Sigmoid colon (tissue), 6 donors: ENCODE measurements at regions not wholly inside any gene's neighbourhood (a gene's known extent, or its start where the extent isn't known, plus 50 kb on each side); places are given as distances from the start of the nearest gene placed in this dataset.

Experiments
- DNase-seq: peaks from one replicate; pipeline ENCODE4 v3.0.0-alpha.2; 2019
- H3K27ac ChIP-seq, 4 donors: fragments of 200-600 bp; sonication (generic); one replicate each; pipeline ENCODE4 v1.5.1; 2016 to 2019; ENCODE audit warnings: mild to moderate bottlenecking in 1 of 4
- H3K27me3 ChIP-seq, 3 donors: fragments of 200-600 bp; sonication (generic); one replicate each; pipeline ENCODE4 v1.5.1; 2019; ENCODE audit warnings: mild to moderate bottlenecking in 1 of 3
- H3K36me3 ChIP-seq, 4 donors: fragments of 200-600 bp; sonication (generic); one replicate each; pipeline ENCODE4 v1.5.1; 2016 to 2019
- H3K4me1 ChIP-seq, 4 donors: fragments of 200-600 bp; sonication (generic); one replicate each; pipeline ENCODE4 v1.5.1; 2017 to 2019
- H3K4me3 ChIP-seq, 4 donors: fragments of 200-600 bp; sonication (generic); one replicate each; pipeline ENCODE4 v1.5.1; 2017 to 2019; ENCODE audit warnings: mild to moderate bottlenecking in 2 of 4, moderate library complexity in 1 of 4
- H3K9me3 ChIP-seq, 4 donors: fragments of 200-600 bp in 3 of 4; sonication (generic) in 3 of 4; one replicate each; pipeline versions ENCODE4 v1.5.1 to v1.6.1; 2013 to 2019
- CTCF ChIP-seq, 4 experiments: fragments of 450-650 bp in 3 of 4; fragments of 200-600 bp in 1 of 4; IDR thresholded peaks; one replicate each; pipeline ENCODE4 v1.5.1; 2016 to 2019; ENCODE audit warnings: antibody characterized with exemption in 4 of 4, mild to moderate bottlenecking in 3 of 4, moderate library complexity in 2 of 4
- EP300 ChIP-seq, 4 donors: sonication (generic); formaldehyde crosslinking; IDR thresholded peaks; one replicate each; pipeline ENCODE4 v1.6.1; 2017; ENCODE audit warnings: antibody characterized with exemption in 4 of 4
- POLR2A ChIP-seq, 2 donors: fragments of 450-650 bp; IDR thresholded peaks; one replicate each; pipeline ENCODE4 v1.6.1; 2016; ENCODE audit warnings: antibody characterized with exemption in 2 of 2, mild to moderate bottlenecking in 2 of 2, moderate library complexity in 2 of 2
- POLR2AphosphoS5 ChIP-seq, 4 donors: sonication (generic); formaldehyde crosslinking; IDR thresholded peaks; one replicate each; pipeline ENCODE4 v1.6.1; 2017; ENCODE audit warnings: antibody characterized with exemption in 4 of 4
- WGBS, 2 donors: extraction: QIAGEN DNeasy Blood & Tissue Kit; methylation state at CpG; one replicate each; pipeline ENCODE4 v1.1.7; 2013; 5-methylcytosine and 5-hydroxymethylcytosine counted together
- intact Hi-C: fragments of 100-400 bp; cut with DNase I; formaldehyde crosslinking; loops from one replicate; pipeline ENCODE4 v1.15.1; 2023
- donor health status: healthy with polysubstance abuse.
- donor health status: healthy.

- H3K36me3 ChIP-seq = no peaks in the 10 kb centered on the region
- intact Hi-C loops = loop anchor here (5.0 kb wide), 1 partner anchor 369 kb away; no protein-coding TSS in a partner anchor
- no peaks in the 10 kb centered on the region for H3K9me3 ChIP-seq
- no peak overlapping the region for H3K27ac ChIP-seq
- WGBS, 2 donors = 7 to 17% methylated on average over 23 of the region's 23 CpGs
- H3K27me3 ChIP-seq = peaks cover 29 to 87% (median 46%) of the 10 kb centered on the region in 3 donors
- no peak overlapping the region for H3K4me3 ChIP-seq
- H3K4me1 ChIP-seq = peaks cover 0 to 16% (median 10%) of the 10 kb centered on the region in 4 donors
- no peak for TF ChIP-seq CTCF (IDR thresholded peaks at IDR 0.05)
- TF ChIP-seq POLR2A (IDR thresholded peaks at IDR 0.05) = no peak
- TF ChIP-seq EP300 (IDR thresholded peaks at IDR 0.05) = no peak
- TF ChIP-seq POLR2AphosphoS5 (IDR thresholded peaks at IDR 0.05) = no peak
- no peak for DNase-seq
Measured at GRCh38 chr5:1668141-1668721, 131.4 kb downstream of the MRPL36 start.

GRCh38 chr5:1667648-1668140, 131.9 kb downstream of the MRPL36 start:
- Histone ChIP-seq H3K4me3 (peak overlapping the region in 3 of 4 donors; percentile 21 to 44 (median 25)), H3K27me3 (peaks cover 29 to 87% (median 47%) of the 10 kb centered on the region in 3 donors), H3K4me1 (peaks cover 0 to 16% (median 10%) of the 10 kb centered on the region in 4 donors), H3K27ac (no peak overlapping the region), H3K36me3 (no peaks in the 10 kb centered on the region), H3K9me3 (no peaks in the 10 kb centered on the region)
- no peak for TF ChIP-seq CTCF (IDR thresholded peaks at IDR 0.05)
- TF ChIP-seq EP300 (IDR thresholded peaks at IDR 0.05) = no peak
- TF ChIP-seq POLR2AphosphoS5 (IDR thresholded peaks at IDR 0.05) = no peak
- no peak for TF ChIP-seq POLR2A (IDR thresholded peaks at IDR 0.05)
- WGBS, 2 donors = 5% methylated on average over 38 of the region's 38 CpGs
- no peak for DNase-seq
- intact Hi-C loops = loop anchor here (5.0 kb wide), 1 partner anchor 370 kb away; no protein-coding TSS in a partner anchor

- H3K9me3 ChIP-seq = no peaks in the 10 kb centered on the region
- H3K36me3 ChIP-seq = no peaks in the 10 kb centered on the region
- DNase-seq = no peak
Measured at GRCh38 chr5:1666812-1667588, 132.6 kb downstream of the MRPL36 start.

GRCh38 chr5:1666221-1666620, 133.4 kb downstream of the MRPL36 start:
- H3K4me1 ChIP-seq = peaks cover 0 to 16% (median 10%) of the 10 kb centered on the region in 4 donors
- 77 to 83% methylated on average over 5 of the region's 5 CpGs for WGBS, 2 donors
- no peaks in the 10 kb centered on the region for H3K9me3 ChIP-seq
- peaks cover 29 to 84% (median 47%) of the 10 kb centered on the region in 3 donors for H3K27me3 ChIP-seq
- DNase-seq = no peak
- TF ChIP-seq POLR2AphosphoS5 (IDR thresholded peaks at IDR 0.05) (no peak), POLR2A (IDR thresholded peaks at IDR 0.05) (no peak)
- no peak overlapping the region for H3K4me3 ChIP-seq
- H3K27ac ChIP-seq = no peak overlapping the region
- H3K36me3 ChIP-seq = no peaks in the 10 kb centered on the region
- intact Hi-C loops = loop anchor here (5.0 kb wide), 1 partner anchor 371 kb away; no protein-coding TSS in a partner anchor

More at GRCh38 chr5:1666812-1667588, 132.6 kb downstream of the MRPL36 start:
- peaks cover 0 to 16% (median 10%) of the 10 kb centered on the region in 4 donors for H3K4me1 ChIP-seq
- TF ChIP-seq POLR2AphosphoS5 (IDR thresholded peaks at IDR 0.05) (no peak), POLR2A (IDR thresholded peaks at IDR 0.05) (no peak), CTCF (IDR thresholded peaks at IDR 0.05) (no peak), EP300 (IDR thresholded peaks at IDR 0.05) (no peak)
- intact Hi-C loops = loop anchor here (5.0 kb wide), 1 partner anchor 370 kb away; no protein-coding TSS in a partner anchor
- peak overlapping the region in 3 of 4 donors; percentile 21 to 44 (median 25) for H3K4me3 ChIP-seq
- no peak overlapping the region for H3K27ac ChIP-seq
- peaks cover 29 to 84% (median 47%) of the 10 kb centered on the region in 3 donors for H3K27me3 ChIP-seq
- 3 to 6% methylated on average over 58 of the region's 62 CpGs for WGBS, 2 donors

- Histone ChIP-seq H3K27ac (no peak overlapping the region), H3K4me3 (no peak overlapping the region), H3K27me3 (peaks cover 29 to 85% (median 47%) of the 10 kb centered on the region in 3 donors), H3K36me3 (no peaks in the 10 kb centered on the region), H3K9me3 (no peaks in the 10 kb centered on the region), H3K4me1 (peaks cover 0 to 16% (median 10%) of the 10 kb centered on the region in 4 donors)
- no peak for DNase-seq
- TF ChIP-seq EP300 (IDR thresholded peaks at IDR 0.05) (no peak), POLR2A (IDR thresholded peaks at IDR 0.05) (no peak), CTCF (IDR thresholded peaks at IDR 0.05) (no peak), POLR2AphosphoS5 (IDR thresholded peaks at IDR 0.05) (no peak)
- 84 to 91% methylated on average over 4 of the region's 4 CpGs for whole genome bisulfite sequencing, 2 donors
- intact Hi-C loops = loop anchor here (5.0 kb wide), 1 partner anchor 371 kb away; no protein-coding TSS in a partner anchor
Measured at GRCh38 chr5:1665803-1666202, 133.8 kb downstream of the MRPL36 start.
